ENCODE measurements at regions not wholly inside any gene's neighbourhood (a gene's known extent, or its start where the extent isn't known, plus 50 kb on each side); places are given as distances from the start of the nearest gene placed in this dataset.

DNA sequence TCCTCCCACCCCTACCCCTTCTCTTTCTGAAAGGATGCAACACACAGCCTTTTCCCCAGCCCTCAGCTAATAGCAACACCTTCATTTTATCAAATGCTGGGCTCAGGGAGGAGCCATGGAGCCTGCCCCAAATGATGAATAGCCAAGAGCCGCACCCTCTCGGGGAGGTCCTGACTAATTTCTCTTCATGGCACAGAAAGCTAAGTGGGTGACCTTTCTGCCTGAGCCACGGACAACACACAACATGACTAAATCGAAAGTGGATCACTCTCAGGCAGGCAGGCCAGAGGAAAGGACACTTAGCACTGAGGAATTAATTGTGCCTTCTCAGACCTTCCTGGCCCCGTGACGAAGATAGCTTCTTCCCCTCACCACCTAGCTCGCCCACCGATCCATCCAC is 165.1 kb upstream of the RAI2 start:
- TF ChIP-seq CTCF (IDR thresholded peaks at IDR 0.05; ENCODE audit: low read depth, low read length, missing input control) (no peak), YY1 (IDR thresholded peaks at IDR 0.05) (no peak), MAX (IDR thresholded peaks at IDR 0.05) (no peak), FOXA1 (IDR thresholded peaks at IDR 0.05) (no peak), JUND (IDR thresholded peaks at IDR 0.05) (no peak), EGR1 (IDR thresholded peaks at IDR 0.05; ENCODE audit: low read depth in 2 of 2) (no peak), RXRA (IDR thresholded peaks at IDR 0.05) (no peak), REST (IDR thresholded peaks at IDR 0.05) (no peak), GABPA (IDR thresholded peaks at IDR 0.05 in 1 of 2, conservative IDR thresholded peaks at IDR 0.05 in 1 of 2) (no peak), HNF4G (IDR thresholded peaks at IDR 0.05) (no peak), RAD21 (IDR thresholded peaks at IDR 0.05) (no peak), TAF1 (conservative IDR thresholded peaks at IDR 0.05) (no peak), HNF4A (conservative IDR thresholded peaks at IDR 0.05) (no peak)
- TF ChIP-seq, protein P1, sequence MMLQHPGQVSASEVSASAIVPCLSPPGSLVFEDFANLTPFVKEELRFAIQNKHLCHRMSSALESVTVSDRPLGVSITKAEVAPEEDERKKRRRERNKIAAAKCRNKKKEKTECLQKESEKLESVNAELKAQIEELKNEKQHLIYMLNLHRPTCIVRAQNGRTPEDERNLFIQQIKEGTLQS (IDR thresholded peaks at IDR 0.05), result no peak
